ENCODE measurements at regions not wholly inside any gene's neighbourhood (a gene's known extent, or its start where the extent isn't known, plus 50 kb on each side); places are given as distances from the start of the nearest gene placed in this dataset.

DNA sequence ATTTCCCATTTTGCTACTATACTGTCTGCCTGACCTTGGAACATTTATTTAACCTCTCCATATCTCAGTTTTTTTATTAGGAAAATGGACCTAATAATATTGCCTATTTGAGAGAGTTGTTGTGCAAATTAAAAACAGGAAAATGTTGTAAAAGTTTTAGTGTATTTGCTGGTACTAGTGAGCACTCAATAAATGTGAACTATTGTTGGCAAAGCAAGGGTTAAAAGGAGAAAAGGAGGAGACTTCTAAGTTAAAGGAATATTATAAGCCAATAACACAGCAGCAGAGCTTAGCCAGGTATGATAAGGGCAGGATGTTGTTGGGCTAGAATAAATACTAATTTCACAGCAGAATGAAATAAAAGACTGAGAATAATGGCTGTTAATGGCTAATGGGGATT is 211.9 kb upstream of the FUT9 start:
- H3K4me1 Mint-ChIP-seq = no peaks in the 10 kb centered on the region
- no peaks in the 10 kb centered on the region for H3K27me3 Mint-ChIP-seq
- no peaks in the 10 kb centered on the region for H3K36me3 Mint-ChIP-seq
- no peak overlapping the region for H3K4me3 Mint-ChIP-seq
- H3K9me3 Mint-ChIP-seq = no peaks in the 10 kb centered on the region
- H3K27ac Mint-ChIP-seq = no peak overlapping the region

DNA sequence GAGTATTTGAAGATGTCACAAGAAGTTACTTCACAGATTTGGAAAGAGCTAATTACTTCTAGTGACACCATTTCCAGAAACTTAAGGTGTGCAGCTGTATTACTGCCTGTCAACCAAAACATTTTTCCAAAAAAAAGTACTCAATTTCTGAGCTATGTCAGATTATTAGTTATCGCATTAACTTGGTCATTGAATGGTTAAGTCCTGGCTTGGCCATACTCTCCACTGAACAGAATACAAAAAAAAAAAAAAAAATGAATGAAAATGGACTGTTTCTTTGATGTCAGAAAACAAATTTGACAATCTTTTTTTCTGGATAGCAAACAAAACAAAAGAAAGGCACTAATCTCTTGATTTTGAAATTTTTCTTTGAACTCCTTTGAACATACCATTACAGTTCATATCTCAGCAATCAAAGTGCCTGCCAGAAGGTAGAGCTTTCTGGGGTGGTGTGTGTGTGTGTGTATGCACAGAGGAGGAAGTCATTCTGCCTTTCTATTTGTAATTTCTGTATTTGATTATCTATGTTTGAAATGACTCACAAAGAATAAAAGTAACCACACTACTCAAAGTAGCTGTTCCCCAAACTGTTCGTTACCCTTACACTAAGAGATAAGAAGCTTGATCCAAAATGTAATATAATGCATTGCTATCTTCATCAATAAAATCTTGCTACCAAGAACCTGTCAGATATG is 210.8 kb upstream of the FUT9 start:
- Mint-ChIP-seq H3K27me3 (no peaks in the 10 kb centered on the region), H3K9me3 (no peaks in the 10 kb centered on the region), H3K36me3 (no peaks in the 10 kb centered on the region), H3K4me1 (no peaks in the 10 kb centered on the region), H3K27ac (no peak overlapping the region), H3K4me3 (no peak overlapping the region)

DNA sequence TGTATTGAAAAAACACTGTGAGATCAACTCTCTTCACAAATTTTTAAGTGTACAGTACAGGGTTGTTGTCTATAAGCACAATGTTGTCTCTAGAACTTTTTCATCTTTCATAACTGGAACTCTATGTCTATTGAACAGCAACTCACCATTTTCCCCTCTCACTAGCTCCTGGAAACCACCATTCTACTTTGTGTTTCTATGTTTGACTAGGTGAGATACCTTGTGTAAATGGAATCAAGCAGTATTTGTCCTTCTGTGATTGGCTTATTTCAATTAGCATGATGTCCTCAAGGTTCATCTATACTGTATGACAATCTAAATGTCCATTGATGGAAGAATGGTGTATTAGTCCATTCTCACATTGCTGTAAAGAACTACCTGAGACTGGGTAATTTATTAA is 210.1 kb upstream of the FUT9 start:
- H3K27ac Mint-ChIP-seq = no peak overlapping the region

DNA sequence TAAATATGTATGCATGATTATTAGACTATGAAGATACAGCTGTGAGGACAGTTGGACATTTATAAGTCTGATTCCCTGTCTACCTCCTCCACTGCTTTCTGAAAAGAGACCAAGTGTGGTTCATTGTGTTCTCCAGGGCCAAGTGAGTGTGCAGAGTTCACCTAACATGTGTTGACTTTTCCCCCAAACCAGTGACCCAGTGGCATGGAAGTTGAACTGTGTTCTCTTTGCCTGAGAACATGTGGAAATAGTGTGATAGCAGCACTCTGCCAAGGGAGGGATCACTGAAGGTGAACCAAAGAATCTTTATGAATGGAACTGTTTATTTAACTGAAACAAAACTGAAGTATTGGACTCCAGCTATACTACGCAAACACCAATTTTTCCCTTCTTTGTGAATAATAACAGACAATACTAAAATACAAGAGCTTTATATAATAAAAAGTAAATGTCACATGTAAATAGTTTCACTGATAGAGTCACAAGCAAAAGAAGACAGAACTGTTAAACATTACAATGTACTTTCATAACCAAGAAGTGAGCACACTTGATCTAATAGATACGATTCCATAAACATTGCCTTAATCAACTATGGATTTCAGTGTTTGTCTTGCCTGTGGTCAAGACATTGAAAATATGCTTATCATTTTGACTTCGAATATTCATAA is 200.3 kb upstream of the FUT9 start:
- no peaks in the 10 kb centered on the region for H3K9me3 Mint-ChIP-seq
- H3K4me3 Mint-ChIP-seq = no peak overlapping the region
- no peaks in the 10 kb centered on the region for H3K27me3 Mint-ChIP-seq
- no peaks in the 10 kb centered on the region for H3K36me3 Mint-ChIP-seq
- no peak overlapping the region for H3K27ac Mint-ChIP-seq
- H3K4me1 Mint-ChIP-seq = no peaks in the 10 kb centered on the region

More for the DNA sequence above, 210.1 kb upstream of the FUT9 start:
- H3K4me3 Mint-ChIP-seq = no peak overlapping the region
- no peaks in the 10 kb centered on the region for H3K4me1 Mint-ChIP-seq
- no peaks in the 10 kb centered on the region for H3K9me3 Mint-ChIP-seq
- no peaks in the 10 kb centered on the region for H3K36me3 Mint-ChIP-seq
- no peaks in the 10 kb centered on the region for H3K27me3 Mint-ChIP-seq

DNA sequence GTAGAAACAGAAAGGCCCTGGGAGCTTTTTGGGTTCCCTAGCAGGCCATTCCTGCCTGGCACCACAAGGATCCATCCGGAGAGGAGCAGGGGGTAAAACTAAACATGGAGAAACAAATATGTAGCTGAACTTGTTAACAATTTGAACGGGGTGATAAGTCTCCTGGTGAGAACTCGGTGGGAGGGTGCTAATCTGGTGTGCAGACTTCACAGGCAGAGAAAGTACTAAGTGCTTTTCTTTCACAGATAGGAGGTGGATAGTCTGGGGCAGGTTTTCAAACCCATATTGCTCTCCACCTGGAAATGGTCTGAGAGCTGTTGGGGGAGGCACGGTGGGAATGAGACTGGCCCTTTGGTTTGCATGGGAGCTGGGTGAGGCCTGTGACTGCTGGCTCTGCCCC is 196.3 kb upstream of the FUT9 start:
- Mint-ChIP-seq H3K9me3 (no peaks in the 10 kb centered on the region), H3K4me3 (no peak overlapping the region), H3K4me1 (no peaks in the 10 kb centered on the region), H3K27ac (no peak overlapping the region), H3K27me3 (no peaks in the 10 kb centered on the region), H3K36me3 (no peaks in the 10 kb centered on the region)

DNA sequence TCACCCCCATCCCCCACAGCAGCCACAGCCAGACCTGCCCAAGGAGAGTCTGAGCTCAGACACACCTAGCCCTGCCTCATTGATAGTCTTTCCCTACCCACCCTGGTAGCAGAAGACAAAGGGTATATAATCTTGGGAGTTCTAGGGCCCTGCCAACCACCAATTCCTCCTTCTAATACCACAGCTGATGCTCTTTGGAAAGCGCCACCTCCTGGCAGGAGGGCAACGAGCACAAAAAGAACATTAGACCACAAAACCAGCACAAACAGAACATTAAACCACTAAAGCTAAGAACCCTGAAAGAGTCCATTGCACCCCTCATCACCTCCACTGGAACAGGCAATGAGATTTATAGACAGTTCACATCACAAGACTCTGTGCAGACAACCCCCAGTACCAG is 195.8 kb upstream of the FUT9 start:
- Mint-ChIP-seq H3K36me3 (no peaks in the 10 kb centered on the region), H3K4me1 (no peaks in the 10 kb centered on the region), H3K4me3 (no peak overlapping the region), H3K27ac (no peak overlapping the region), H3K9me3 (no peaks in the 10 kb centered on the region), H3K27me3 (no peaks in the 10 kb centered on the region)

DNA sequence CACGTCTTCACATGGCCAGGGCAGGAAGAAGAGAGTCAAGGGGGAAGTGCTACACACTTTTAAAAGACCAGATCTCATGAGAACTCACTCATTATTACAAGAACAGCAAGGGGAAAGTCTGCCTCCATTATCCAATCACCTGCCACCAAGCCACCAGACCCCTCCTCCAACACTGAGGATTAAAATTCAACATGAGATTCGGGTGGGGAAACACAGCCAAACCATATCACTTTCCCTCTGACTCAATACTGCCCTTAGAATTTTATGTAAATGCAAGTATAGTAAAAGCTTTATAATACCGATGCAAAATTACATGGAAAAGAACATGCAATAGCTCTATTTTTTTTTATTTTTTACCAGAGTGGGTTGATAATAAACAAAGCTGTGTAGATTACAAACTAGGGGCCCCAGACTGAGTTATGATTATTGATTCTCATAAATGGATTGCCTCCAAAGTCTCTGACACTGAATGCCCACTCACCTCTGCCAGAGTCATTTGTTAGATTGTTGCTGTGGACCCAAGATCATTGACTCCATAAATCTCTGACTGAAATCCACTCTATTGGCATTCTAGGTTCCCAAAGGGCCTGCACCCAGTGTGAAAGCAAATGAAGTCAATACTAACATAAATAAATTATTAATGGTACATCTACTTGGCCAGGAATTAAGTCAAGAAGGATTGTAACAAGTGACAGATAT is 184.8 kb upstream of the FUT9 start:
- no peak overlapping the region for H3K4me3 Mint-ChIP-seq
- no peaks in the 10 kb centered on the region for H3K36me3 Mint-ChIP-seq
- H3K27me3 Mint-ChIP-seq = no peaks in the 10 kb centered on the region
- no peak overlapping the region for H3K27ac Mint-ChIP-seq
- no peaks in the 10 kb centered on the region for H3K4me1 Mint-ChIP-seq
- H3K9me3 Mint-ChIP-seq = no peaks in the 10 kb centered on the region

DNA sequence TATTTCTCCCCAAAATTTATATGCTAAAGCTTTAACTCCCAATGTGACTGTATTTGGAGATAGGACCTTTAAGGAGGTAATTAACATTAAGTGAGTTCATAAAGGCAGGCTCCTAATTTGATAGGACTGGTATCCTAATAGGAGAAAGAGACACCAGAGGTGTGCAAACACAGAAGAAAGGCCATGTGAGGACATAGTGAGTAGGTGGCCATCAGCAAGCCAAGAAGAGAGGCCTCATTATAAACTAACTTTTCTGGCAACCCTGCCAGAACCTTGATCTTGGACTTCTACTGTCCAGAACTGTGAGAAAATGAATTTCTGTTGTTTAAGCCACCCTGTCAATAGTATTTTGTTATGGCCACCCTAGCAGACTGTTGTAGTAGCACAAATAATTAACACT is 177.9 kb upstream of the FUT9 start:
- H3K27ac Mint-ChIP-seq = no peak overlapping the region
- H3K4me1 Mint-ChIP-seq = no peaks in the 10 kb centered on the region
- H3K9me3 Mint-ChIP-seq = no peaks in the 10 kb centered on the region
- H3K27me3 Mint-ChIP-seq = no peaks in the 10 kb centered on the region
- no peak overlapping the region for H3K4me3 Mint-ChIP-seq
- H3K36me3 Mint-ChIP-seq = no peaks in the 10 kb centered on the region

DNA sequence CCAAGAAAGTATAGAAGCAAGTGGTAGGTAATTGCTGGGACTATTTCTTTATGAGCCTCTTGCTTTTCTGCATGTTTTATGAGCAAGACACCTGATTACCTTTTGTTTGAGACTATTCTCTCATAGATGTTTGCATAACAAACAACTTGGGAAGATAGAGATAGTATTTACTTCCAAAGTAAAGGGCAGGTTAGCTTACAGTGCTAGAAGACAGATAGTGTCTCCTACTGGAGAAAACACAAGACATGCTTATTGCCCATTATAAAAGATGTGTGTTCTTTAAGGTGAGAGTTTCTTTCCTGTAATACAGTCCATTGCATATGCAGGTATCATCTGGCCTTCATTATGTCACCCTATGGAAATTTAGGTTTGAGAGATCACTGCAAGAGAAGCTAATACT is 174.2 kb upstream of the FUT9 start:
- Mint-ChIP-seq H3K27me3 (no peaks in the 10 kb centered on the region), H3K4me1 (no peaks in the 10 kb centered on the region), H3K27ac (no peak overlapping the region), H3K9me3 (no peaks in the 10 kb centered on the region), H3K4me3 (no peak overlapping the region), H3K36me3 (no peaks in the 10 kb centered on the region)

DNA sequence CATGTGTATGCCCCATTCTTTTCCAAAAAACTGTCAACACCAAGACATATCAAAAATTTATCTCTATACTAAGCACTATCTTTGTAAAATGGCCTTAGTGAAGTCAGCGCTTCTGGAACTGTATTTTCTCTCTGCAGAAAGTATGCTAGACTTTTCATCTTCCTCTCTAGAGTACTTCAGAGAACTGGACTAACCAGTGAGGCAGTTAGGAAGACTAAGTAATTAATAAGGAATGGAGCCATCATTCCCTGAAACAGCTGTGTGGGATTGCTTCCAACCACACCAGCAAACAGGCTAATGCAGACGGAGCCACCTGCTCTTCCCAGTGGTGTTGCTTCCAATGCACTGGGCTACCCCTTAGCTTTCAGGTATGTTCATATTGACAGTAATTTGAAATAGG is 169.1 kb upstream of the FUT9 start:
- no peaks in the 10 kb centered on the region for H3K4me1 Mint-ChIP-seq
- H3K27me3 Mint-ChIP-seq = no peaks in the 10 kb centered on the region
- no peak overlapping the region for H3K4me3 Mint-ChIP-seq
- no peak overlapping the region for H3K27ac Mint-ChIP-seq
- no peaks in the 10 kb centered on the region for H3K36me3 Mint-ChIP-seq
- H3K9me3 Mint-ChIP-seq = no peaks in the 10 kb centered on the region

DNA sequence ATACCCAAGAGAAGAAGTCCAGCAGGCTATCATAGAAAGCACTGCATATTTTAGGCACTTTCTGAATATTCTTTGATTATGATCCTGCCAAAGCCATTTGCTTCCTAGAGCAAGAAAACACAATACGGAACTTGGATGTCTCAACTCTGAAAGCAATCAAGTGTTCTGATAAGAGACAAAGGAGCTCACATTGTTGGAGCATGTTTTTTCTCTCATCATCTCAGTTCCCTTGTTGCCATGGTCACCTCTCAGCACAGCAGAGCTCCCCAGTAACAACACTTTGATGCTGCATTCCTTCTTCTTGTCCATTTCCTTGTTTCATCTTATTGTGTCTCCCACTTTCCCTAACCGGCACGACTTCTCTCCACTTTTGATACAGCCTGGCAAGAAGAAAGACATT is 168.7 kb upstream of the FUT9 start:
- Mint-ChIP-seq H3K27me3 (no peaks in the 10 kb centered on the region), H3K36me3 (no peaks in the 10 kb centered on the region), H3K9me3 (no peaks in the 10 kb centered on the region), H3K27ac (no peak overlapping the region), H3K4me3 (no peak overlapping the region), H3K4me1 (no peaks in the 10 kb centered on the region)

DNA sequence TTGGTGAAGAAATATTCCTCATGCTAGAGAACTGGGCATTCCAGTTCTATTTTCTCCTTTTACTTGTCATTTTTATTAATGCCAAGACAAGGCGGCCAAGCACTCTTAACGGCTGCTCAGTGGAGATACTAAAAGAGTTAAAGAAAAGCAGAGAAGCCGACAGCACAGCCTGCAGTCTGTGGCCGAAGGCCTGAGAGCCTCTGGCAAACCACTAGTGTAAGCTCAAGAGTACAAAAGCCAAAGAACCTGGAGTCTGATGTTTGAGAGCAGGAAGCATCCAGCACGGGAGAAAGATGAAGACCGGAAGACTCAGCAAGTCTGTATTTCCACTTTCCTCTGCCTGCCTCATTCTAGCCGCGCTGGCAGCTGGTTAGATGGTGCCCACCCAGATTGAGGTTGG is 167.1 kb upstream of the FUT9 start:
- H3K9me3 Mint-ChIP-seq = no peaks in the 10 kb centered on the region
- no peaks in the 10 kb centered on the region for H3K36me3 Mint-ChIP-seq
- H3K4me1 Mint-ChIP-seq = no peaks in the 10 kb centered on the region
- H3K27ac Mint-ChIP-seq = no peak overlapping the region
- H3K4me3 Mint-ChIP-seq = no peak overlapping the region
- H3K27me3 Mint-ChIP-seq = no peaks in the 10 kb centered on the region

DNA sequence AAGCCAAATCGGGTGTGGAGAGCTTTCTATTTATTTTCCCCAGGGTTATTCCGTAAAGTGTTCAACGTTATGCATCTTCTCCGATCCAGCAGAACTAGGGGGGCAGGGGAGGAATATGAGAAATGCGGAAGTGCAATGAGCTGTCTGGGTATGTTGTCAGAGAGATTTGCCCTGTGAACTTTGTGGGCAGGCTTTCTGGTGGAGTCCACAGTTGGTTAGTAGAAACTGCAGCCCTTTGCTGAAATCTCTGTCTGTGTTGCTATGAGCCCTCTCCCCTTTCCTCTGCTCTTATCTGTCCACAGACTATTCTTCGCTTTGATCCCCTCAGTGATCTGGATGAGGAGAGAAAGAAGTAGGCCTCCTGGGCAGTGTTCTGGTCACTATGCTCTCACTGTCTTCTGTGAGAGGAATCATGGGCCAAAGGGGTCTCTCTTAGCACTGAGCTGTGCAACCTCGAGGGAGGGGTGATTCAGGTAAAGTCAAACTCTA is 158.9 kb upstream of the FUT9 start:
- no peak overlapping the region for H3K4me3 Mint-ChIP-seq
- H3K9me3 Mint-ChIP-seq = peaks cover 9% of the 10 kb centered on the region
- H3K27me3 Mint-ChIP-seq = no peaks in the 10 kb centered on the region
- no peaks in the 10 kb centered on the region for H3K4me1 Mint-ChIP-seq
- H3K27ac Mint-ChIP-seq = no peak overlapping the region
- H3K36me3 Mint-ChIP-seq = no peaks in the 10 kb centered on the region

DNA sequence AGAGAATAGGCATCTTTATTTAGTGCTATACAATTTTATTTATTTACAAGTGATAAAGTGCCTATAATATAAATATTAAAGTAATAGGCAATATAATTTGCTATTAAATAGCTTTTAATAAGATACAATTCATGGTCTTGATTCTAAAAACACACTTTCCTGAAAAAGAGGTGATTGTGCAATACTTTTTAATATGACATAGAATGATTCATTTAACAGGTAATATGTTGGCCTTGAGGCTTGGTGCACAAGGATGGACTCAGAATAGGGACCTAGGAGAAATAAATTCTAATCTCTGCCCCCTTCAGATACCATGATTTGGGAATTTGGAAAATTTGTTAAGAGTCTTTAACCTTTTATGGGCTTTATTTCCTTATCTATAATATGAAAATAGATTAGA is 149.9 kb upstream of the FUT9 start:
- no peaks in the 10 kb centered on the region for H3K36me3 Mint-ChIP-seq
- no peaks in the 10 kb centered on the region for H3K4me1 Mint-ChIP-seq
- peaks cover 1% of the 10 kb centered on the region for H3K27me3 Mint-ChIP-seq
- H3K9me3 Mint-ChIP-seq = no peaks in the 10 kb centered on the region
- no peak overlapping the region for H3K27ac Mint-ChIP-seq
- no peak overlapping the region for H3K4me3 Mint-ChIP-seq

DNA sequence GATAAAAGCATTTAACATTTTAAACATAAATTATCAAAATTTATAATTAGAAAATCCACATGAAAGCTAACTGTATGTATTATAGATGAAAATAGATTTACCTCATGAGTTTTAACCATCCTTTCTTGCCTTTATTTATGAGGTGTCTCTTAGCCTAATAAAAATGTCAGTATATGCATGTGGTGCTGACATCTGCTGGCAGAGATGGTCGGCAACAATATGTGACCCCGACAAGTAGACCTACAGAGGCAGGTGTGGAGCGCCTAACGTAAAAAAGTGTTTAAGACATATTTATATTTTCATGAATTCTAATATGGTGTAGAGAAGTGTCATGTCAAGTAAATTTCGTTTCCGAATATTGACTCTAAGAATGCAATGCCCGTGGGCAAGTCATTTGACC is 149.0 kb upstream of the FUT9 start:
- no peaks in the 10 kb centered on the region for H3K4me1 Mint-ChIP-seq
- H3K4me3 Mint-ChIP-seq = no peak overlapping the region
- peaks cover 1% of the 10 kb centered on the region for H3K27me3 Mint-ChIP-seq
- H3K9me3 Mint-ChIP-seq = no peaks in the 10 kb centered on the region
- no peaks in the 10 kb centered on the region for H3K36me3 Mint-ChIP-seq
- H3K27ac Mint-ChIP-seq = no peak overlapping the region

DNA sequence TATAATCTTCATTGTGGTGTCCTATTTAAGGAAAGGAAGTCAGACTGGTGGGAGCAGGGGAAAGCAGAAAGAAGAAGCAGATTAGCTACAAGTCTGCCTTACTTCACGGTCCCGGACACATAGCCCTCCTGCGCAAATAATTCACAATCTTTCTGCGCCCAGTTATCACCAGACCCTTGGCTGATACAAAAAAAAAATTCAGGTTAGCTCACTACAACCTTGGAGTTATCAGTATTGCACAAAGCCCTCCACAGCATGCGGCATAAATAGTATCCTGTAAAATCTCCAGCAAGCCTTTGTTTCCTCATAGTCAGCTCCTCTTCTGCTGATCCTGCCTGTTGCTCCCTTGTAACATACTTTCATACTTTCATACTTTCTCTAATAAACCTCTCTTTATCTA is 148.6 kb upstream of the FUT9 start:
- Mint-ChIP-seq H3K27me3 (peaks cover 1% of the 10 kb centered on the region), H3K36me3 (no peaks in the 10 kb centered on the region), H3K4me1 (no peaks in the 10 kb centered on the region), H3K27ac (no peak overlapping the region), H3K9me3 (no peaks in the 10 kb centered on the region), H3K4me3 (no peak overlapping the region)
